ENCODE measurements at regions not wholly inside any gene's neighbourhood (a gene's known extent, or its start where the extent isn't known, plus 50 kb on each side); places are given as distances from the start of the nearest gene placed in this dataset.

GRCh38 chr7:94792241-94792640 is 115.2 kb upstream of the PPP1R9A start:
- TF ChIP-seq CTCF (IDR thresholded peaks at IDR 0.05; ENCODE audit: low read length) (no peak), EZH2phosphoT487 (IDR thresholded peaks at IDR 0.05; ENCODE audit: low read length) (no peak)

Data from MM.1S (cell line).